Breast epithelium (tissue), 3 donors: ENCODE measurements at regions not wholly inside any gene's neighbourhood (a gene's known extent, or its start where the extent isn't known, plus 50 kb on each side); places are given as distances from the start of the nearest gene placed in this dataset.

ENCODE experiments used
- CTCF ChIP-seq, 3 donors: fragments of 450-650 bp; IDR thresholded peaks; one replicate each; pipeline ENCODE4 v1.5.1; 2016 to 2017; ENCODE audit warnings: antibody characterized with exemption in 3 of 3, mild to moderate bottlenecking in 3 of 3, moderate library complexity in 3 of 3
- POLR2AphosphoS5 ChIP-seq, 3 donors: sonication (generic); formaldehyde crosslinking; IDR thresholded peaks; one replicate each; pipeline ENCODE4 v1.6.1; 2017; ENCODE audit warnings: antibody characterized with exemption in 3 of 3

GRCh38 chr22:19628038-19628776, 86.1 kb upstream of the SEPTIN5 start:
- TF ChIP-seq CTCF (IDR thresholded peaks at IDR 0.05) (no peak), POLR2AphosphoS5 (IDR thresholded peaks at IDR 0.05) (no peak)
